GM23338 (cell line): ENCODE measurements at regions not wholly inside any gene's neighbourhood (a gene's known extent, or its start where the extent isn't known, plus 50 kb on each side); places are given as distances from the start of the nearest gene placed in this dataset.

Experiments
- ATAC-seq: fragments of 200-7000 bp; cut with Tn5 transposase; 3 replicates; pipeline ENCODE4 v1.9.1; 2020
- DNase-seq: peaks from one replicate; pipeline ENCODE4 v3.0.0-alpha.2; 2015; ENCODE audit warnings: low spot score
- H2AFZ ChIP-seq: fragments of 200-600 bp; sonication (generic); 2 replicates; pipeline ENCODE4 v1.8.0; 2016; ENCODE audit warnings: antibody characterized with exemption, mild to moderate bottlenecking, moderate library complexity
- H3F3A ChIP-seq: fragments of 200-600 bp; sonication (generic); replicated peaks from 2 replicates; pipeline ENCODE4 v1.8.0; 2017; ENCODE audit warnings: antibody characterized with exemption, mixed run types, low read depth
- H3K27ac ChIP-seq: fragments of 200-600 bp; sonication (generic); 2 replicates; pipeline ENCODE4 v1.6.1; 2016; ENCODE audit warnings: low read depth
- H3K27me3 ChIP-seq: fragments of 200-600 bp; sonication (generic); 2 replicates; pipeline ENCODE4 v1.8.0; 2016; ENCODE audit warnings: mild to moderate bottlenecking, mixed run types, moderate library complexity; ENCODE audit not compliant: insufficient read depth
- H3K36me3 ChIP-seq: fragments of 200-600 bp; sonication (generic); 2 replicates; pipeline ENCODE4 v1.8.0; 2016; ENCODE audit warnings: mild to moderate bottlenecking; ENCODE audit not compliant: insufficient read depth
- H3K4me1 ChIP-seq: fragments of 200-600 bp; sonication (generic); 2 replicates; pipeline ENCODE4 v1.8.0; 2016; ENCODE audit warnings: mild to moderate bottlenecking, moderate library complexity; ENCODE audit not compliant: insufficient read depth
- H3K4me2 ChIP-seq: fragments of 200-600 bp; sonication (generic); 2 replicates; pipeline ENCODE4 v1.7.1; 2017; ENCODE audit warnings: mixed run types
- H3K4me3 ChIP-seq: fragments of 200-600 bp; sonication (generic); 2 replicates; pipeline ENCODE4 v1.6.1; 2016; ENCODE audit warnings: mixed run types
- H3K79me2 ChIP-seq: fragments of 200-600 bp; sonication (generic); replicated peaks from 2 replicates; pipeline ENCODE4 v1.8.0; 2017; ENCODE audit warnings: mild to moderate bottlenecking; ENCODE audit not compliant: insufficient read depth
- H3K9me2 ChIP-seq: fragments of 200-600 bp; sonication (generic); 2 replicates; pipeline ENCODE4 v1.8.0; 2017; ENCODE audit not compliant: insufficient read depth
- H4K20me1 ChIP-seq: fragments of 200-600 bp; sonication (generic); replicated peaks from 2 replicates; pipeline ENCODE4 v1.8.0; 2017; ENCODE audit warnings: mild to moderate bottlenecking; ENCODE audit not compliant: insufficient read depth
- H3K27ac Mint-ChIP-seq: 2 replicates; pipeline ENCODE4 v1.8.0; 2020; ENCODE audit warnings: inconsistent platforms, mild to moderate bottlenecking, moderate library complexity, mixed read lengths
- H3K27me3 Mint-ChIP-seq: 3 replicates; pipeline ENCODE4 v1.8.0; 2022; ENCODE audit warnings: low read depth, mild to moderate bottlenecking, moderate library complexity, mixed read lengths, inconsistent platforms; ENCODE audit not compliant: insufficient read depth, poor library complexity
- H3K36me3 Mint-ChIP-seq: 3 replicates; pipeline ENCODE4 v1.8.0; 2021; ENCODE audit warnings: low read depth, mild to moderate bottlenecking, inconsistent platforms, moderate library complexity, mixed read lengths
- H3K4me1 Mint-ChIP-seq: 3 replicates; pipeline ENCODE4 v1.8.0; 2020; ENCODE audit warnings: mild to moderate bottlenecking, inconsistent platforms, mixed read lengths
- H3K4me3 Mint-ChIP-seq: 3 replicates; pipeline ENCODE4 v1.8.0; 2021; ENCODE audit warnings: moderate library complexity, mild to moderate bottlenecking, inconsistent platforms, mixed read lengths
- H3K9me3 Mint-ChIP-seq: 3 replicates; pipeline ENCODE4 v1.8.0; 2020; ENCODE audit warnings: moderate library complexity, mild to moderate bottlenecking, inconsistent platforms, mixed read lengths
- CREB1 ChIP-seq: fragments of 250-450 bp; sonication (Bioruptor Pico); IDR thresholded peaks from 2 replicates; pipeline ENCODE4 v1.5.0; 2020; ENCODE audit warnings: low read depth, mild to moderate bottlenecking, moderate library complexity
- EZH2 ChIP-seq: fragments of 200-600 bp; sonication (generic); IDR thresholded peaks from one replicate; pipeline ENCODE4 v1.8.0; 2017; ENCODE audit warnings: antibody characterized with exemption, mild to moderate bottlenecking, low read depth; ENCODE audit not compliant: unreplicated experiment
- EZH2phosphoT487 ChIP-seq: fragments of 200-600 bp; sonication (generic); IDR thresholded peaks from one replicate; pipeline ENCODE4 v1.8.1; 2018; ENCODE audit warnings: antibody characterized with exemption; ENCODE audit not compliant: unreplicated experiment
- JUNB ChIP-seq: IDR thresholded peaks from one replicate; pipeline ENCODE4 v1.6.1; 2016; ENCODE audit warnings: antibody characterized with exemption; ENCODE audit not compliant: unreplicated experiment
- NANOG ChIP-seq: IDR thresholded peaks from 2 replicates; pipeline ENCODE4 v1.6.1; 2016; ENCODE audit warnings: antibody characterized with exemption, borderline replicate concordance
- POLR2AphosphoS5 ChIP-seq: IDR thresholded peaks from 2 replicates; pipeline ENCODE4 v1.6.1; 2016; ENCODE audit warnings: antibody characterized with exemption, low read depth
- STAT1 ChIP-seq: IDR thresholded peaks from one replicate; pipeline ENCODE4 v1.6.1; 2016; ENCODE audit warnings: antibody characterized with exemption; ENCODE audit not compliant: unreplicated experiment
- ZNF114 ChIP-seq: fragments of 250-450 bp; sonication (Bioruptor Pico); IDR thresholded peaks from 2 replicates; pipeline ENCODE4 v1.5.0; 2020; ENCODE audit warnings: mild to moderate bottlenecking, moderate library complexity
- ZNF331 ChIP-seq: fragments of 250-450 bp; sonication (Bioruptor Pico); IDR thresholded peaks from 2 replicates; pipeline ENCODE4 v1.5.0; 2020; ENCODE audit warnings: low read depth, mild to moderate bottlenecking, moderate library complexity
- TF ChIP-seq, protein P1 (sequence below): IDR thresholded peaks from 2 replicates; pipeline ENCODE4 v1.6.1; 2016; ENCODE audit warnings: antibody characterized with exemption
- TF ChIP-seq, protein P2 (sequence below): IDR thresholded peaks from one replicate; pipeline ENCODE4 v1.6.1; 2018; ENCODE audit warnings: antibody characterized with exemption; ENCODE audit not compliant: unreplicated experiment
- TF ChIP-seq, protein P3 (sequence below): fragments of 250-450 bp; sonication (Bioruptor Pico); IDR thresholded peaks from 2 replicates; pipeline ENCODE4 v1.5.0; 2020; ENCODE audit warnings: mild to moderate bottlenecking, moderate library complexity
- TF ChIP-seq, protein P4 (sequence below), 2 experiments: fragments of 200-600 bp in 1 of 2; sonication (generic) in 1 of 2; conservative IDR thresholded peaks; 2 replicates each; pipeline versions ENCODE4 v1.5.1 to v1.6.1; 2016 to 2017; ENCODE audit warnings: antibody characterized with exemption in 2 of 2, low read depth in 2 of 2, mild to moderate bottlenecking in 2 of 2, moderate library complexity in 1 of 2

DNA sequence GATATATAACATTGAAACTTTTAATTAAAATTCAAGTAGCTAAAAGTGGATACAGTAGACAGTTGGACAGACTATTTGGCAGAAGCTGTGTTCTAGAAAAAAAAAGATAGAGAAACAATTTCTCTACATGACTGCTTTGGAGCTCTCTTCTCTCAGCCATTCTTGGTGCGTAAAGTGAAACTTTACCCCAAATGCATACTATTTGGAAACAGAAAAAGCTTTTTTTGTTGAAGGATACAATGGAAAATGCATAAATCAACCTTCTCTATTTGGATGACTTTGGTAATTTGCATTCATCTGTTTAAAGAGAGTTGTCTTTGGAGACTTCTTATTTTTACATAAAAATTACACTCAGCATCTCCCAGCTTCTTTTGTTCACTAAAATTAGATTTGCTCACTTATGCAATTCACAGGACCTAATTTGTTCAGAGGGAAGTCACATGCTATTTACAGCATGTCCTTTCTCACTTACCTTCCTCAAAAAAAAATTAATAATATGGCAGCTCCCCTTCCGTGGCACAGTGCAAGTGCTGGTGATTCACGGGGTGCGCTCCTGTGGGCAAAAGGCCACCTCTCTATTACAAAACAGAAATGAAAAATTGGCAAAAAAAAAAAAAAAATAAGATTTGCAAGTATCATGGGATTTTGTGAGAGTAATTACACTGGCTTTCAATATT, 498.9 kb downstream of the RERGL start:
- no peaks in the 10 kb centered on the region for H3K27me3 ChIP-seq
- H4K20me1 ChIP-seq, result no peaks in the 10 kb centered on the region
- no peak for DNase-seq
- no peak overlapping the region for H2AFZ ChIP-seq
- ATAC-seq, result no peak
- H3K4me2 ChIP-seq, result no peak overlapping the region
- Mint-ChIP-seq H3K4me1 (peaks cover 14% of the 10 kb centered on the region; the same call in 2 of the 3 replicates), H3K9me3 (no peaks in the 10 kb centered on the region), H3K36me3 (no peaks in the 10 kb centered on the region), H3K27me3 (peaks cover 1% of the 10 kb centered on the region), H3K4me3 (no peak overlapping the region), H3K27ac (no peak overlapping the region)
- no peak overlapping the region for H3K4me3 ChIP-seq
- no peaks in the 10 kb centered on the region for H3K79me2 ChIP-seq
- H3K36me3 ChIP-seq, result no peaks in the 10 kb centered on the region
- no peaks in the 10 kb centered on the region; the same call in 1 of the 2 replicates for H3K4me1 ChIP-seq
- no peak overlapping the region for H3K27ac ChIP-seq
- TF ChIP-seq, protein P1, sequence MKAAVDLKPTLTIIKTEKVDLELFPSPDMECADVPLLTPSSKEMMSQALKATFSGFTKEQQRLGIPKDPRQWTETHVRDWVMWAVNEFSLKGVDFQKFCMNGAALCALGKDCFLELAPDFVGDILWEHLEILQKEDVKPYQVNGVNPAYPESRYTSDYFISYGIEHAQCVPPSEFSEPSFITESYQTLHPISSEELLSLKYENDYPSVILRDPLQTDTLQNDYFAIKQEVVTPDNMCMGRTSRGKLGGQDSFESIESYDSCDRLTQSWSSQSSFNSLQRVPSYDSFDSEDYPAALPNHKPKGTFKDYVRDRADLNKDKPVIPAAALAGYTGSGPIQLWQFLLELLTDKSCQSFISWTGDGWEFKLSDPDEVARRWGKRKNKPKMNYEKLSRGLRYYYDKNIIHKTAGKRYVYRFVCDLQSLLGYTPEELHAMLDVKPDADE, result no peak
- no peak for TF ChIP-seq JUNB
- TF ChIP-seq STAT1, result no peak
- TF ChIP-seq NANOG, result no peak
- TF ChIP-seq POLR2AphosphoS5, result no peak
- TF ChIP-seq, protein P2, sequence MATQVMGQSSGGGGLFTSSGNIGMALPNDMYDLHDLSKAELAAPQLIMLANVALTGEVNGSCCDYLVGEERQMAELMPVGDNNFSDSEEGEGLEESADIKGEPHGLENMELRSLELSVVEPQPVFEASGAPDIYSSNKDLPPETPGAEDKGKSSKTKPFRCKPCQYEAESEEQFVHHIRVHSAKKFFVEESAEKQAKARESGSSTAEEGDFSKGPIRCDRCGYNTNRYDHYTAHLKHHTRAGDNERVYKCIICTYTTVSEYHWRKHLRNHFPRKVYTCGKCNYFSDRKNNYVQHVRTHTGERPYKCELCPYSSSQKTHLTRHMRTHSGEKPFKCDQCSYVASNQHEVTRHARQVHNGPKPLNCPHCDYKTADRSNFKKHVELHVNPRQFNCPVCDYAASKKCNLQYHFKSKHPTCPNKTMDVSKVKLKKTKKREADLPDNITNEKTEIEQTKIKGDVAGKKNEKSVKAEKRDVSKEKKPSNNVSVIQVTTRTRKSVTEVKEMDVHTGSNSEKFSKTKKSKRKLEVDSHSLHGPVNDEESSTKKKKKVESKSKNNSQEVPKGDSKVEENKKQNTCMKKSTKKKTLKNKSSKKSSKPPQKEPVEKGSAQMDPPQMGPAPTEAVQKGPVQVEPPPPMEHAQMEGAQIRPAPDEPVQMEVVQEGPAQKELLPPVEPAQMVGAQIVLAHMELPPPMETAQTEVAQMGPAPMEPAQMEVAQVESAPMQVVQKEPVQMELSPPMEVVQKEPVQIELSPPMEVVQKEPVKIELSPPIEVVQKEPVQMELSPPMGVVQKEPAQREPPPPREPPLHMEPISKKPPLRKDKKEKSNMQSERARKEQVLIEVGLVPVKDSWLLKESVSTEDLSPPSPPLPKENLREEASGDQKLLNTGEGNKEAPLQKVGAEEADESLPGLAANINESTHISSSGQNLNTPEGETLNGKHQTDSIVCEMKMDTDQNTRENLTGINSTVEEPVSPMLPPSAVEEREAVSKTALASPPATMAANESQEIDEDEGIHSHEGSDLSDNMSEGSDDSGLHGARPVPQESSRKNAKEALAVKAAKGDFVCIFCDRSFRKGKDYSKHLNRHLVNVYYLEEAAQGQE, result no peak
- no peak for TF ChIP-seq CREB1 (CRISPR knock-in tag)
- TF ChIP-seq, protein P3, sequence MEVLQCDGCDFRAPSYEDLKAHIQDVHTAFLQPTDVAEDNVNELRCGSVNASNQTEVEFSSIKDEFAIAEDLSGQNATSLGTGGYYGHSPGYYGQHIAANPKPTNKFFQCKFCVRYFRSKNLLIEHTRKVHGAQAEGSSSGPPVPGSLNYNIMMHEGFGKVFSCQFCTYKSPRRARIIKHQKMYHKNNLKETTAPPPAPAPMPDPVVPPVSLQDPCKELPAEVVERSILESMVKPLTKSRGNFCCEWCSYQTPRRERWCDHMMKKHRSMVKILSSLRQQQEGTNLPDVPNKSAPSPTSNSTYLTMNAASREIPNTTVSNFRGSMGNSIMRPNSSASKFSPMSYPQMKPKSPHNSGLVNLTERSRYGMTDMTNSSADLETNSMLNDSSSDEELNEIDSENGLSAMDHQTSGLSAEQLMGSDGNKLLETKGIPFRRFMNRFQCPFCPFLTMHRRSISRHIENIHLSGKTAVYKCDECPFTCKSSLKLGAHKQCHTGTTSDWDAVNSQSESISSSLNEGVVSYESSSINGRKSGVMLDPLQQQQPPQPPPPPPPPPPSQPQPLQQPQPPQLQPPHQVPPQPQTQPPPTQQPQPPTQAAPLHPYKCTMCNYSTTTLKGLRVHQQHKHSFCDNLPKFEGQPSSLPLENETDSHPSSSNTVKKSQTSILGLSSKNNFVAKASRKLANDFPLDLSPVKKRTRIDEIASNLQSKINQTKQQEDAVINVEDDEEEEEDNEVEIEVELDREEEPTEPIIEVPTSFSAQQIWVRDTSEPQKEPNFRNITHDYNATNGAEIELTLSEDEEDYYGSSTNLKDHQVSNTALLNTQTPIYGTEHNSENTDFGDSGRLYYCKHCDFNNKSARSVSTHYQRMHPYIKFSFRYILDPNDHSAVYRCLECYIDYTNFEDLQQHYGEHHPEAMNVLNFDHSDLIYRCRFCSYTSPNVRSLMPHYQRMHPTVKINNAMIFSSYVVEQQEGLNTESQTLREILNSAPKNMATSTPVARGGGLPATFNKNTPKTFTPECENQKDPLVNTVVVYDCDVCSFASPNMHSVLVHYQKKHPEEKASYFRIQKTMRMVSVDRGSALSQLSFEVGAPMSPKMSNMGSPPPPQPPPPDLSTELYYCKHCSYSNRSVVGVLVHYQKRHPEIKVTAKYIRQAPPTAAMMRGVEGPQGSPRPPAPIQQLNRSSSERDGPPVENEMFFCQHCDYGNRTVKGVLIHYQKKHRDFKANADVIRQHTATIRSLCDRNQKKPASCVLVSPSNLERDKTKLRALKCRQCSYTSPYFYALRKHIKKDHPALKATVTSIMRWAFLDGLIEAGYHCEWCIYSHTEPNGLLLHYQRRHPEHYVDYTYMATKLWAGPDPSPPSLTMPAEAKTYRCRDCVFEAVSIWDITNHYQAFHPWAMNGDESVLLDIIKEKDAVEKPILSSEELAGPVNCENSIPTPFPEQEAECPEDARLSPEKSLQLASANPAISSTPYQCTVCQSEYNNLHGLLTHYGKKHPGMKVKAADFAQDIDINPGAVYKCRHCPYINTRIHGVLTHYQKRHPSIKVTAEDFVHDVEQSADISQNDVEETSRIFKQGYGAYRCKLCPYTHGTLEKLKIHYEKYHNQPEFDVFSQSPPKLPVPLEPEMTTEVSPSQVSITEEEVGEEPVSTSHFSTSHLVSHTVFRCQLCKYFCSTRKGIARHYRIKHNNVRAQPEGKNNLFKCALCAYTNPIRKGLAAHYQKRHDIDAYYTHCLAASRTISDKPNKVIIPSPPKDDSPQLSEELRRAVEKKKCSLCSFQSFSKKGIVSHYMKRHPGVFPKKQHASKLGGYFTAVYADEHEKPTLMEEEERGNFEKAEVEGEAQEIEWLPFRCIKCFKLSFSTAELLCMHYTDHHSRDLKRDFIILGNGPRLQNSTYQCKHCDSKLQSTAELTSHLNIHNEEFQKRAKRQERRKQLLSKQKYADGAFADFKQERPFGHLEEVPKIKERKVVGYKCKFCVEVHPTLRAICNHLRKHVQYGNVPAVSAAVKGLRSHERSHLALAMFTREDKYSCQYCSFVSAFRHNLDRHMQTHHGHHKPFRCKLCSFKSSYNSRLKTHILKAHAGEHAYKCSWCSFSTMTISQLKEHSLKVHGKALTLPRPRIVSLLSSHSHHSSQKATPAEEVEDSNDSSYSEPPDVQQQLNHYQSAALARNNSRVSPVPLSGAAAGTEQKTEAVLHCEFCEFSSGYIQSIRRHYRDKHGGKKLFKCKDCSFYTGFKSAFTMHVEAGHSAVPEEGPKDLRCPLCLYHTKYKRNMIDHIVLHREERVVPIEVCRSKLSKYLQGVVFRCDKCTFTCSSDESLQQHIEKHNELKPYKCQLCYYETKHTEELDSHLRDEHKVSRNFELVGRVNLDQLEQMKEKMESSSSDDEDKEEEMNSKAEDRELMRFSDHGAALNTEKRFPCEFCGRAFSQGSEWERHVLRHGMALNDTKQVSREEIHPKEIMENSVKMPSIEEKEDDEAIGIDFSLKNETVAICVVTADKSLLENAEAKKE, result no peak
- no peak for TF ChIP-seq EZH2phosphoT487
- no peak for TF ChIP-seq ZNF331
- no peak for TF ChIP-seq ZNF114 (CRISPR knock-in tag)
- TF ChIP-seq, protein P4, sequence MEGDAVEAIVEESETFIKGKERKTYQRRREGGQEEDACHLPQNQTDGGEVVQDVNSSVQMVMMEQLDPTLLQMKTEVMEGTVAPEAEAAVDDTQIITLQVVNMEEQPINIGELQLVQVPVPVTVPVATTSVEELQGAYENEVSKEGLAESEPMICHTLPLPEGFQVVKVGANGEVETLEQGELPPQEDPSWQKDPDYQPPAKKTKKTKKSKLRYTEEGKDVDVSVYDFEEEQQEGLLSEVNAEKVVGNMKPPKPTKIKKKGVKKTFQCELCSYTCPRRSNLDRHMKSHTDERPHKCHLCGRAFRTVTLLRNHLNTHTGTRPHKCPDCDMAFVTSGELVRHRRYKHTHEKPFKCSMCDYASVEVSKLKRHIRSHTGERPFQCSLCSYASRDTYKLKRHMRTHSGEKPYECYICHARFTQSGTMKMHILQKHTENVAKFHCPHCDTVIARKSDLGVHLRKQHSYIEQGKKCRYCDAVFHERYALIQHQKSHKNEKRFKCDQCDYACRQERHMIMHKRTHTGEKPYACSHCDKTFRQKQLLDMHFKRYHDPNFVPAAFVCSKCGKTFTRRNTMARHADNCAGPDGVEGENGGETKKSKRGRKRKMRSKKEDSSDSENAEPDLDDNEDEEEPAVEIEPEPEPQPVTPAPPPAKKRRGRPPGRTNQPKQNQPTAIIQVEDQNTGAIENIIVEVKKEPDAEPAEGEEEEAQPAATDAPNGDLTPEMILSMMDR (conservative IDR thresholded peaks at IDR 0.05; ENCODE audit: low read depth in 2 of 2), result no peak
- TF ChIP-seq EZH2, result no peak
- no peaks in the 10 kb centered on the region for H3F3A ChIP-seq
- no peaks in the 10 kb centered on the region for H3K9me2 ChIP-seq
